HepG2 (cell line): ENCODE measurements at regions not wholly inside any gene's neighbourhood (a gene's known extent, or its start where the extent isn't known, plus 50 kb on each side); places are given as distances from the start of the nearest gene placed in this dataset.

Experiments used
- ATAC-seq: fragments of 200-7000 bp; cut with Tn5 transposase; 3 replicates; pipeline ENCODE4 v1.9.1; 2020; ENCODE audit warnings: mild to moderate bottlenecking, moderate library complexity
- BruUV-seq: library from RNA; stranded (reverse); fragments of 400-500 nt; replicated peaks from 2 replicates; lab custom pipeline; 2021; lab: Mats Ljungman, UMichigan
- CTCF ChIA-PET: fragments of 300-600 bp; formaldehyde crosslinking; extraction: SDS; loops from one replicate; lab custom pipeline; 2021; ENCODE audit warnings: low total read pairs, inconsistent platforms, low intra/inter-chr PET ratio; lab: Yijun Ruan, JAX
- POLR2A ChIA-PET: fragments of 350-600 bp; sonication (Branson Sonifier 250); formaldehyde crosslinking; loops from one replicate; lab custom pipeline; 2020; ENCODE audit warnings: antibody characterized with exemption, inconsistent platforms; lab: Yijun Ruan, JAX
- DNase-seq: peaks from one replicate; pipeline ENCODE4 v3.0.0-alpha.2; 2015; ENCODE audit warnings: low spot score
- FAIRE-seq: peaks from 3 replicates; lab custom pipeline; 2011; peaks lifted over from hg19 to GRCh38; lab: Jason Lieb, UNC
- H2AFZ ChIP-seq: one replicate; pipeline ENCODE4 v1.6.1; 2011; ENCODE audit warnings: low read length, inconsistent platforms
- H3K27ac ChIP-seq: fragments of 300-600 bp; 3 replicates; pipeline ENCODE4 v1.8.0; 2011; ENCODE audit warnings: mixed run types, mild to moderate bottlenecking, mixed read lengths, low read length, inconsistent platforms; ENCODE audit not compliant: insufficient read depth; ENCODE audit errors: extremely low read length
- H3K27me3 ChIP-seq, 2 experiments: fragments of 200-600 bp in 1 of 2; 2 replicates in 1 of 2; 3 replicates in 1 of 2; pipeline versions ENCODE4 v1.6.0 to v1.8.0; 2011; ENCODE audit warnings: low read length in 2 of 2, mild to moderate bottlenecking in 2 of 2, moderate library complexity in 2 of 2, inconsistent platforms in 1 of 2; ENCODE audit not compliant: insufficient read depth in 2 of 2, control insufficient read depth in 1 of 2
- H3K36me3 ChIP-seq, 2 experiments: fragments of 200-600 bp in 1 of 2; replicated peaks in 1 of 2; 2 replicates in 1 of 2; 3 replicates in 1 of 2; pipeline versions ENCODE4 v1.5.1 to v1.8.0; 2011; ENCODE audit warnings: low read length in 2 of 2, inconsistent platforms in 1 of 2; ENCODE audit not compliant: insufficient read depth in 2 of 2, control insufficient read depth in 1 of 2
- H3K4me1 ChIP-seq: 2 replicates; pipeline ENCODE4 v1.5.1; 2012; ENCODE audit warnings: low read length, inconsistent platforms; ENCODE audit not compliant: insufficient read depth
- H3K4me2 ChIP-seq: 2 replicates; pipeline ENCODE4 v1.6.0; 2011; ENCODE audit warnings: low read depth, low read length, inconsistent platforms
- H3K4me3 ChIP-seq, 3 experiments: fragments of 200-600 bp in 1 of 3; sonication (generic), shearing (Covaris generic) in 1 of 3; replicated peaks in 1 of 3; 2 replicates each; pipeline ENCODE4 v1.5.1; 2011 to 2016; ENCODE audit warnings: low read length in 3 of 3, inconsistent platforms in 2 of 3, low read depth in 2 of 3, mild to moderate bottlenecking in 2 of 3, control low read depth in 1 of 3, mixed read lengths in 1 of 3; ENCODE audit not compliant: insufficient read depth in 1 of 3
- H3K79me2 ChIP-seq: one replicate; pipeline ENCODE4 v1.6.1; 2011; ENCODE audit warnings: low read length, inconsistent platforms; ENCODE audit not compliant: insufficient read depth
- H3K9ac ChIP-seq: 2 replicates; pipeline ENCODE4 v1.6.0; 2011; ENCODE audit warnings: mild to moderate bottlenecking, low read depth, low read length, inconsistent platforms; ENCODE audit not compliant: insufficient read depth
- H3K9me3 ChIP-seq: 2 replicates; pipeline ENCODE4 v1.5.1; 2012; ENCODE audit warnings: mild to moderate bottlenecking, low read length
- H4K20me1 ChIP-seq: 2 replicates; pipeline ENCODE4 v1.6.0; 2011; ENCODE audit warnings: inconsistent platforms, mild to moderate bottlenecking, low read length, moderate library complexity; ENCODE audit not compliant: insufficient read depth
- DMTF1 ChIP-seq: sonication (generic); formaldehyde crosslinking; IDR thresholded peaks from 2 replicates; pipeline ENCODE4 v1.4.0; 2020; ENCODE audit warnings: mild to moderate bottlenecking, missing genetic modification reagents
- DNMT3B ChIP-seq: conservative IDR thresholded peaks from 2 replicates; pipeline ENCODE4 v1.6.1; 2016; ENCODE audit warnings: missing biosample characterization, control low read depth
- MTA3 ChIP-seq: sonication (generic); formaldehyde crosslinking; IDR thresholded peaks from 2 replicates; pipeline ENCODE4 v1.4.0; 2020; ENCODE audit warnings: missing genetic modification reagents
- MXD4 ChIP-seq: IDR thresholded peaks from 2 replicates; pipeline ENCODE4 v1.6.1; 2016; ENCODE audit warnings: mild to moderate bottlenecking, missing biosample characterization, missing genetic modification reagents
- PRPF4 ChIP-seq: fragments of 200-400 bp; formaldehyde crosslinking; IDR thresholded peaks from 2 replicates; pipeline ENCODE4 v1.6.1; 2016; ENCODE audit warnings: low read length, low read depth; ENCODE audit not compliant: poor library complexity, severe bottlenecking
- REPIN1 ChIP-seq: sonication (generic); formaldehyde crosslinking; IDR thresholded peaks from 2 replicates; pipeline ENCODE4 v1.8.0; 2022; ENCODE audit warnings: missing genetic modification reagents, low read depth, mild to moderate bottlenecking, borderline replicate concordance
- TBX2 ChIP-seq: sonication (generic); formaldehyde crosslinking; IDR thresholded peaks from 2 replicates; pipeline ENCODE4 v1.5.0; 2020; ENCODE audit warnings: missing genetic modification reagents, mild to moderate bottlenecking, borderline replicate concordance
- ZNF230 ChIP-seq: sonication (generic); formaldehyde crosslinking; IDR thresholded peaks from 2 replicates; pipeline ENCODE4 v1.4.0; 2020; ENCODE audit warnings: mild to moderate bottlenecking, missing genetic modification reagents
- ZNF407 ChIP-seq: sonication (generic); formaldehyde crosslinking; IDR thresholded peaks from one replicate; pipeline ENCODE4 v1.5.1; 2020; ENCODE audit warnings: mild to moderate bottlenecking, missing genetic modification reagents; ENCODE audit errors: not compliant biosample characterization
- WGBS: methylation state at CpG from one replicate; pipeline ENCODE4 v1.1.6; 2017; ENCODE audit warnings: low lambda C conversion rate; 5-methylcytosine and 5-hydroxymethylcytosine counted together
- in situ Hi-C: cut with HindIII; loops from 2 replicates; pipeline ENCODE4 v1.10.0; 2017; ENCODE audit warnings: low pct_unique_long_range_greater_than_20kb; ENCODE audit not compliant: extremely low pct_ligation_motif_present
- intact Hi-C: fragments of 100-400 bp; cut with micrococcal nuclease; formaldehyde crosslinking; loops from one replicate; pipeline ENCODE4 v1.10.0; 2022; ENCODE audit not compliant: unreplicated experiment

- Histone ChIP-seq H3K4me3 (no peak overlapping the region), H3K27ac (no peak overlapping the region), H3K4me2 (no peak overlapping the region), H3K4me1 (no peaks in the 10 kb centered on the region), H3K9me3 (no peaks in the 10 kb centered on the region), H3K36me3 (no peaks in the 10 kb centered on the region), H2AFZ (no peak overlapping the region), H3K79me2 (no peaks in the 10 kb centered on the region), H3K27me3 (no peaks in the 10 kb centered on the region), H4K20me1 (no peaks in the 10 kb centered on the region), H3K9ac (no peak overlapping the region)
- no TSS peak for BruUV-seq
- TF ChIP-seq DMTF1 (CRISPR knock-in tag) (no peak), DNMT3B (CRISPR knock-in tag) (no peak), ZNF230 (no peak), REPIN1 (CRISPR knock-in tag) (no peak), PRPF4 (no peak), TBX2 (no peak), ZNF407 (no peak), MTA3 (CRISPR knock-in tag) (no peak), MXD4 (CRISPR knock-in tag) (no peak)
- intact Hi-C loops = no loop called here
- no peak for DNase-seq
- ChIA-PET POLR2A (no interaction called here), CTCF (no interaction called here)
- no peak for ATAC-seq
- FAIRE-seq = no peak
- in situ Hi-C loops = no loop called here
- under 1% methylated on average over 4 of the region's 4 CpGs for WGBS
These were observed 391.2 kb downstream of the ANKRD7 start for GRCh38 chr7:118615681-118616080.
